Neural cell (in vitro differentiated cells): ENCODE measurements at regions not wholly inside any gene's neighbourhood (a gene's known extent, or its start where the extent isn't known, plus 50 kb on each side); places are given as distances from the start of the nearest gene placed in this dataset.

Experiments
- H2AFZ ChIP-seq: fragments of 200-600, 300-800 bp; sonication (generic), shearing (Covaris generic); 2 replicates; pipeline ENCODE4 v1.6.0; 2014; ENCODE audit warnings: low read depth, mild to moderate bottlenecking, antibody characterized with exemption, low read length, moderate library complexity
- H3F3A ChIP-seq: fragments of 200-600 bp; shearing (Covaris generic); 2 replicates; pipeline ENCODE4 v1.6.1; 2016; ENCODE audit warnings: mild to moderate bottlenecking, moderate library complexity, mixed read lengths, antibody characterized with exemption, low read length; ENCODE audit not compliant: insufficient read depth, poor library complexity, severe bottlenecking
- H3K27ac ChIP-seq: fragments of 200-600, 300-800 bp; sonication (generic), shearing (Covaris generic); 2 replicates; pipeline ENCODE4 v1.5.1; 2014; ENCODE audit warnings: mild to moderate bottlenecking, low read length, moderate library complexity
- H3K27me3 ChIP-seq: fragments of 300-800, 200-600 bp; sonication (generic), shearing (Covaris generic); 2 replicates; pipeline ENCODE4 v1.6.0; 2014; ENCODE audit warnings: mild to moderate bottlenecking, low read depth, low read length, moderate library complexity; ENCODE audit not compliant: insufficient read depth
- H3K36me3 ChIP-seq: fragments of 300-800, 200-600 bp; sonication (generic), shearing (Covaris generic); 2 replicates; pipeline ENCODE4 v1.5.1; 2014; ENCODE audit warnings: mild to moderate bottlenecking, antibody characterized with exemption, low read length, moderate library complexity; ENCODE audit not compliant: insufficient read depth
- H3K4me2 ChIP-seq: fragments of 300-800, 200-600 bp; sonication (generic), shearing (Covaris generic); 2 replicates; pipeline ENCODE4 v1.6.0; 2014; ENCODE audit warnings: mild to moderate bottlenecking, low read length
- H3K4me3 ChIP-seq: fragments of 300-800, 200-600 bp; sonication (generic), shearing (Covaris generic); 2 replicates; pipeline ENCODE4 v1.5.1; 2014; ENCODE audit warnings: mild to moderate bottlenecking, low read length, moderate library complexity
- H3K79me2 ChIP-seq: fragments of 200-600 bp; shearing (Covaris generic); replicated peaks from 2 replicates; pipeline ENCODE4 v1.6.0; 2014; ENCODE audit warnings: mild to moderate bottlenecking, low read length, moderate library complexity; ENCODE audit not compliant: insufficient read depth
- H3K9ac ChIP-seq: fragments of 300-800, 200-600 bp; sonication (generic), shearing (Covaris generic); 2 replicates; pipeline ENCODE4 v1.6.1; 2016; ENCODE audit warnings: mild to moderate bottlenecking, low read length, mixed read lengths
- H3K9me2 ChIP-seq: fragments of 200-600 bp; shearing (Covaris generic); 2 replicates; pipeline ENCODE4 v1.6.1; 2016; ENCODE audit warnings: mild to moderate bottlenecking, low read length, mixed read lengths; ENCODE audit not compliant: insufficient read depth
- H3K9me3 ChIP-seq: fragments of 200-600, 300-800 bp; sonication (generic), shearing (Covaris generic); 2 replicates; pipeline ENCODE4 v1.6.1; 2016; ENCODE audit warnings: mild to moderate bottlenecking, mixed run types, low read length, moderate library complexity, mixed read lengths
- H4K20me1 ChIP-seq: fragments of 200-600 bp; shearing (Covaris generic); 2 replicates; pipeline ENCODE4 v1.6.1; 2016; ENCODE audit warnings: mild to moderate bottlenecking, mixed run types; ENCODE audit not compliant: insufficient read depth
- CTCF ChIP-seq: fragments of 450-650 bp; IDR thresholded peaks from 2 replicates; pipeline ENCODE4 v1.5.1; 2014; ENCODE audit warnings: antibody characterized with exemption, mild to moderate bottlenecking, moderate library complexity; ENCODE audit not compliant: poor library complexity, severe bottlenecking
- EP300 ChIP-seq: fragments of 450-650 bp; conservative IDR thresholded peaks from 2 replicates; pipeline ENCODE4 v1.6.1; 2014; ENCODE audit warnings: antibody characterized with exemption, mild to moderate bottlenecking, moderate library complexity; ENCODE audit not compliant: poor library complexity, severe bottlenecking
- EZH2 ChIP-seq: fragments of 200-600, 300-800 bp; shearing (Covaris generic), sonication (generic); IDR thresholded peaks from 2 replicates; pipeline ENCODE4 v1.6.1; 2014; ENCODE audit warnings: antibody characterized with exemption, low read length, borderline replicate concordance, mild to moderate bottlenecking; ENCODE audit not compliant: insufficient read depth, poor library complexity, severe bottlenecking
- MXI1 ChIP-seq: fragments of 450-650 bp; conservative IDR thresholded peaks from 2 replicates; pipeline ENCODE4 v1.6.1; 2014; ENCODE audit warnings: antibody characterized with exemption, mild to moderate bottlenecking; ENCODE audit not compliant: poor library complexity, severe bottlenecking
- POLR2AphosphoS5 ChIP-seq: IDR thresholded peaks from 2 replicates; pipeline ENCODE4 v1.6.1; 2012
- RAD21 ChIP-seq: fragments of 450-650 bp; conservative IDR thresholded peaks from 2 replicates; pipeline ENCODE4 v1.6.1; 2014; ENCODE audit warnings: antibody characterized with exemption, mild to moderate bottlenecking, moderate library complexity
- REST ChIP-seq: IDR thresholded peaks from 2 replicates; pipeline ENCODE4 v1.6.1; 2012; ENCODE audit warnings: borderline replicate concordance
- SMC3 ChIP-seq: fragments of 450-650 bp; conservative IDR thresholded peaks from 2 replicates; pipeline ENCODE4 v1.6.1; 2014; ENCODE audit warnings: antibody characterized with exemption, mild to moderate bottlenecking, moderate library complexity; ENCODE audit not compliant: poor library complexity
- TAF1 ChIP-seq: IDR thresholded peaks from 2 replicates; pipeline ENCODE4 v1.6.1; 2012; ENCODE audit warnings: low read depth

GRCh38 chrX:107562482-107562881 is 65.8 kb upstream of the PRPS1 start:
- Histone ChIP-seq H3K9me2 (no peaks in the 10 kb centered on the region), H3K9me3 (no peaks in the 10 kb centered on the region), H3K4me2 (no peak overlapping the region), H3F3A (no peaks in the 10 kb centered on the region), H2AFZ (no peak overlapping the region), H3K36me3 (no peaks in the 10 kb centered on the region), H4K20me1 (no peaks in the 10 kb centered on the region), H3K79me2 (no peaks in the 10 kb centered on the region), H3K4me3 (no peak overlapping the region), H3K9ac (no peak overlapping the region), H3K27me3 (no peaks in the 10 kb centered on the region), H3K27ac (no peak overlapping the region)
- TF ChIP-seq SMC3 (no peak), REST (no peak), CTCF (no peak), EP300 (no peak), MXI1 (no peak), TAF1 (no peak), RAD21 (no peak), POLR2AphosphoS5 (no peak)

- H2AFZ ChIP-seq: no peak overlapping the region
- TF ChIP-seq CTCF: no peak
- TF ChIP-seq SMC3: no peak
- TF ChIP-seq EZH2: no peak
- no peak for TF ChIP-seq RAD21
- TF ChIP-seq REST: no peak
- no peak for TF ChIP-seq TAF1
- TF ChIP-seq EP300: no peak
- no peak for TF ChIP-seq MXI1
- no peak for TF ChIP-seq POLR2AphosphoS5
- H3K4me3 ChIP-seq: no peak overlapping the region
- H3K9me3 ChIP-seq: no peaks in the 10 kb centered on the region
- H4K20me1 ChIP-seq: no peaks in the 10 kb centered on the region
- no peak overlapping the region for H3K27ac ChIP-seq
- H3K36me3 ChIP-seq: no peaks in the 10 kb centered on the region
- H3K27me3 ChIP-seq: no peaks in the 10 kb centered on the region
- H3K9me2 ChIP-seq: no peaks in the 10 kb centered on the region
- no peaks in the 10 kb centered on the region for H3F3A ChIP-seq
- H3K4me2 ChIP-seq: no peak overlapping the region
- no peak overlapping the region for H3K9ac ChIP-seq
- no peaks in the 10 kb centered on the region for H3K79me2 ChIP-seq
Observed at GRCh38 chrX:107563824-107564223, 64.5 kb upstream of the PRPS1 start.
